HG03066 (cell line): ENCODE measurements at regions not wholly inside any gene's neighbourhood (a gene's known extent, or its start where the extent isn't known, plus 50 kb on each side); places are given as distances from the start of the nearest gene placed in this dataset.

Experiments
- ATAC-seq: cut with Tn5 transposase; IDR thresholded peaks from one replicate; pipeline ENCODE4 v1.9.1; 2021; ENCODE audit warnings: low read depth; ENCODE audit not compliant: unreplicated experiment

GRCh38 chr12:93275589-93275988 is 102.1 kb upstream of the NUDT4 start:
- no peak for ATAC-seq

GRCh38 chr12:93279565-93280412 is 97.9 kb upstream of the NUDT4 start:
- no peak for ATAC-seq

GRCh38 chr12:93287149-93287548 is 90.6 kb upstream of the NUDT4 start:
- ATAC-seq = no peak

- no peak for ATAC-seq
Measured at GRCh38 chr12:93288626-93289025, 89.1 kb upstream of the NUDT4 start.

GRCh38 chr12:93290391-93290790 is 87.3 kb upstream of the NUDT4 start:
- ATAC-seq = no peak

GRCh38 chr12:93292213-93292612 is 85.5 kb upstream of the NUDT4 start:
- no peak for ATAC-seq

GRCh38 chr12:93292731-93293566 is 84.8 kb upstream of the NUDT4 start:
- ATAC-seq = no peak

GRCh38 chr12:93297032-93297431 is 80.7 kb upstream of the NUDT4 start:
- peak; percentile 87 for ATAC-seq

- no peak for ATAC-seq
Measured at GRCh38 chr12:93297536-93297935, 80.2 kb upstream of the NUDT4 start.

- no peak for ATAC-seq
Measured at GRCh38 chr12:93299262-93299846, 78.4 kb upstream of the NUDT4 start.

- ATAC-seq = no peak
Measured at GRCh38 chr12:93300611-93301021, 77.1 kb upstream of the NUDT4 start.

- no peak for ATAC-seq
Measured at GRCh38 chr12:93302331-93303229, 75.1 kb upstream of the NUDT4 start.

- ATAC-seq = no peak
Measured at GRCh38 chr12:93306636-93307035, 71.1 kb upstream of the NUDT4 start.

- no peak for ATAC-seq
Measured at GRCh38 chr12:93308281-93308680, 69.4 kb upstream of the NUDT4 start.

- ATAC-seq = no peak
Measured at GRCh38 chr12:93311827-93312226, 65.9 kb upstream of the NUDT4 start.

- no peak for ATAC-seq
Measured at GRCh38 chr12:93314177-93314497, 63.6 kb upstream of the NUDT4 start.

GRCh38 chr12:93315385-93315906 is 62.3 kb upstream of the NUDT4 start:
- ATAC-seq = no peak

- ATAC-seq = no peak
Measured at GRCh38 chr12:93315907-93316622, 61.7 kb upstream of the NUDT4 start.

GRCh38 chr12:93316623-93316971 is 61.1 kb upstream of the NUDT4 start:
- ATAC-seq = no peak

- ATAC-seq = no peak
Measured at GRCh38 chr12:93317227-93317626, 60.5 kb upstream of the NUDT4 start.
